ENCODE measurements at regions not wholly inside any gene's neighbourhood (a gene's known extent, or its start where the extent isn't known, plus 50 kb on each side); places are given as distances from the start of the nearest gene placed in this dataset.
"Not testable (repeated sequence)": the region's sequence is repeated elsewhere in the genome, so short reads cannot be mapped to it uniquely, and the experiment has no call there.

- no peak for DNase-seq (ENCODE audit: low spot score)
These were observed 120.2 kb upstream of the CRIM1 start for GRCh38 chr2:36235426-36235825.

- DNase-seq (ENCODE audit: low spot score), result no peak
These were observed 132.3 kb upstream of the CRIM1 start for GRCh38 chr2:36223259-36223658.

- DNase-seq (ENCODE audit: low spot score), result no peak
These were observed 133.1 kb upstream of the CRIM1 start for GRCh38 chr2:36222485-36222884.

- DNase-seq (ENCODE audit: low spot score), result no peak
These were observed 140.9 kb upstream of the CRIM1 start for GRCh38 chr2:36214691-36215090.

DNA sequence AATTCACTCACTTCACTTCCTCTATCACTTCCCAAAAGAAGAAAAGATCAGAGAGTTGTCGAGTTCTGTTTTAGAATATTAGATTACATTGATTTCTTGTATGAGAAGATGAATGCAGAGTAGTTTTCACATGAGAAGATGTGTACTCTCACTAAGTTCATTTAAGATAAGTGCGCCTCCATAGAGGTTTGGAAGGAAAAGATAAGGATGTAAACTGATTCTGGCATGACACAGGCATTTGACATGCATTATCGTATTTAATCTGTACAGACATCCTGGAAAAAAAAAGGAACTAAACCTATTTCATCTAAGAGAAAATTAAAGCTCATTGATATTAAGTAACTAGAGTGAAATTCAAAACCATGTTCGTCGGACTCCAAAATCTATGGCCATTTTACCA lies 152.2 kb upstream of the CRIM1 start:
- DNase-seq (ENCODE audit: low spot score), result no peak

DNA sequence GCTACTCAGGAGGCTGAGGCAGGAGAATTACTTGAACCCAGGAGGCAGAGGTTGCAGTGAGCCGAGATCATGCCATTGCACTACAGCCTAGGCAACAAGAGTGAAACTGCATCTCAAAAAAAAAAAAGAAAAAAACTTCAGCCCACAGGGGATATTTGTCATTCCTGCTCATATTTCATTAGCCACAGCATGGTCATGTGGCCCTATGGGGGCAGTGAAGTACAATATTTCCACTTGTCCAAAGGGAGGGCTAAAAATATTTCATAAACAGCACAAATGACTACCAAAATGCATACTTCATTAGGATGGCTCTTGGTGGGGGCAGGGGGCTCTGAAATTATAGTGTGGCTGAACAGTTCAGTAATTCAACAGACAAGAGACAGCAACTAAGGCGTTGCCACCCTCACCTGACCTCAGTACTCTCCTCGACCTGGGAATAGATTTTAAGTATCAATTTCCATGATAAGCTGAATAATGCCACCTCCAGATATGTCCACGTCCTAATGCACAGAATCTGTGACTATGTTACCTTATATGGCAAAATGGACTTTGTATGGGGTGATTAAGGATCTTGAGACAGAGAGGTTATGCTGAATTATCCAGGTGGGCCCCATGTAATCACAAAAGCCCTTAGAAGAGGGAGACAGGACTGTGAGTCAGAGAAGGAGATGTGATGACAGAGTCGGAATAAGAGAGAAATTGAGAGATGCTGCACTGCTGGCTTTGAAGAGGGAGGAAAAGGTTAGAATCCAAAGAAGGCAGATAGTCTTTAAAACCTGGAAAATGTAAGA lies 158.2 kb upstream of the CRIM1 start:
- DNase-seq (ENCODE audit: low spot score), result no peak

DNA sequence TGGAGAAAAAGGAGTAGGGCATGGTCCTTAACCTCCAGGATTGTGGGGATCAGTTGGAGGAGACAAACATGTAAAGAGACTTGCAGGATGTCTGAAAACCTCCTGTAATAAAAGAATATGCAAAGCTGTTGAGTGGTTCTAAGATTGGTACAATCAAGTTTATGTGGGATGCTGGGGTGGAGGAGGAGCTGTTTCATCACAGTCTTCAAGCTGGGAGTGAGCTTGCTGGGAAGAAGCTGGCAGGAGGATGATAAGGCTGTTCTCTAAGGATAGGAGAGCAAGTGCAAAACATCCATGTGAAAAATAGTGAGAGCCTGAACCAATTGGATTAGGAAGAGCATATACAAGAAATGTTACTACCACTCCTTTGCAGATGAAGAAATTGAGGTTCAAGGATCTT lies 161.9 kb upstream of the CRIM1 start:
- DNase-seq (ENCODE audit: low spot score), result no peak

- DNase-seq (ENCODE audit: low spot score), result no peak
These were observed 162.6 kb upstream of the CRIM1 start for GRCh38 chr2:36192983-36193382.

DNA sequence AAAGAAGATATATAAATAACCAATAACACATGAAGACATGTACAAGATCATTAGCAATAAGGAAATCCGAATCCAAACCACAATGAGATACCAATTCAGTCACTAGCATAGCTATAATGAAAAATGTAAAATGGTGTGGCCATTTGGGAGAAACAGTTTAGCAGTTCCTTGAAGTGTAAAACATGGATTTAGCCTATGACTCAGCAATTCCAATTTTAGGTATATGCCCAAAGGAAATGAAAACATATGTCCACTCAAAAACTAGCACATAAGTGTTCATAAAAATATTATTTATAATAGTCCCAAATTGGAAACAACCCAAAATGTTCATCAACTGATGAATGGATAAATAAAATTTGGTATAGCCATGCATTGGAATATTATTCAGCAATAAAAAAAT lies 165.5 kb upstream of the CRIM1 start:
- DNase-seq (ENCODE audit: low spot score), result no peak

DNA sequence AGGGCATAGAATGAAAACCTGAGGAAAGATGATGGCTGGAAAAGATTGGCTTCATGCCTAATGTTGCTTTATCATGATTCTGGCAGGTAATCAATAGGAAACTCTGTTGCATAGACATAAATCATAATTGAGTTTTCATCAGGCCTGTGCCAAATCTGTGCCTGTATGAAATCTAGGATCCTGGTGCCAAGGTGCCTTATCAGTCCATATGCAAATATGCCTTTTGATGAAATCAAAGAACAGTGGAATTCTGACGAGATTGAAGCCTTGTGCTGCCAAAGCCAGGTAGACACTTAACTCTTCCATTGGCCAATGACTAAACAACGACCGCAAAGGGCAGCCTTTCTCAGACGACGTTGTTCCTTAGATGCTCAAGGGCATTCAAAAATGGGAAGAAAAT lies 170.0 kb upstream of the CRIM1 start:
- DNase-seq (ENCODE audit: low spot score), result no peak

GRCh38 chr2:36184848-36185247 lies 170.7 kb upstream of the CRIM1 start:
- DNase-seq (ENCODE audit: low spot score), result no peak

- not testable (repeated sequence) for DNase-seq (ENCODE audit: low spot score)
These were observed 174.6 kb upstream of the CRIM1 start for GRCh38 chr2:36180789-36181482.

- DNase-seq (ENCODE audit: low spot score), result not testable (repeated sequence)
These were observed 175.3 kb upstream of the CRIM1 start for GRCh38 chr2:36180293-36180692.

- DNase-seq (ENCODE audit: low spot score), result not testable (repeated sequence)
These were observed 175.8 kb upstream of the CRIM1 start for GRCh38 chr2:36179668-36180269.

DNA sequence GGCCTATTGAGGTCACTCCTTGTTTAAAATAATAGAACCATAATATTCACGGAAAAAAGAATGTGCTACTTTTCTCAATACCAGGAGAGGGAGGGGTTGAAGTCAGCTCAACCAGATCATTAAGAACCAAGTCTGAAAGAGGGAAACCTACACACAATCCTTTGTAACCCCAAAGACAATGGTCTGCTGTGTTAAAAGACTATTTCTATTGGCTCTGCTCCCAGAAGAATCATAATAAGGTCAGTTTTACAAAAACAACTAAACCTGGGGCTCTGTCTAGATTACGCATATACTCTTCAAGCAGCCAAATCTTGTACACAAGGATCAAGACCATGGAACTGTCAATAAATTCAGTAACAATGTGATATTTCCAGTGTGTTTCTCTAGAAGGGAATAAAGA lies 177.2 kb upstream of the CRIM1 start:
- DNase-seq (ENCODE audit: low spot score), result no peak

GRCh38 chr2:36177282-36177681 lies 178.3 kb upstream of the CRIM1 start:
- no peak for DNase-seq (ENCODE audit: low spot score)

DNA sequence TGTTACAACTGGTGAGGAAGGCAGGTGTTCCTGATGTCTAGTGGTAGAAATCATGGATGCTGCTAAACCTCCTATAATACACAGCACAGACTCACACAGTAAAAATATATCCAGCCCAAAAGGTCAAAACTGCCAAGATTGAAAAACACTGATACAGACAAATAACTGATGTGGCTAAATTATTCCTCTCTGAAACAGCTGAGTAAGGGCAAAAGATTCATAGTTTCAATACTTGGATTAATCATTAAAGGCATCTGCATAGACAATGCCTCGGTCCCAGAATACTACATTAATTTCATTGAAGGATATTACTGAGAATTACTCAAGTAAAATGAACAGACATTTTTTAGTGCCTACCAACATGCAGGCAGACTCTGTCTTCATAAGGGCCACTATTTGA lies 180.7 kb upstream of the CRIM1 start:
- DNase-seq (ENCODE audit: low spot score), result no peak

- no peak for DNase-seq (ENCODE audit: low spot score)
These were observed 181.7 kb upstream of the CRIM1 start for GRCh38 chr2:36173760-36174404.

DNA sequence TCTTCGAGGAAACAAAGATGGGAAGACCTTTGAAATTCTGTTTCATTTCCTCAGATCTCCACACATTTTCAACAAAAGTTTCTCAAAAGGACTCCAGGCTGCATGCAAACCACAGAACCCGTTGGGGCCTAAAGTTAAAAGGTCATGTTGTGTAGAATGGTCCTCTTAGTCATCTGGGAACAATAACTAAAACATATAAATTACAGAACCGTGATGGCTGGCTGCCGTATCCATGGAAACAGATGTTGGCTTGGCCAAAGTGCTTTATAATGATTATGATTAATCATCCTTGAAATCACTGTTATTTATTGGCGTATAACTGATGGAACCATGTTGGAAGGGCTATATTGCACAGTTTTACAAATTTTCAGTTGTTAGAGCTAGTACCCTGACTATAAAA lies 182.8 kb upstream of the CRIM1 start:
- DNase-seq (ENCODE audit: low spot score), result no peak

DNA sequence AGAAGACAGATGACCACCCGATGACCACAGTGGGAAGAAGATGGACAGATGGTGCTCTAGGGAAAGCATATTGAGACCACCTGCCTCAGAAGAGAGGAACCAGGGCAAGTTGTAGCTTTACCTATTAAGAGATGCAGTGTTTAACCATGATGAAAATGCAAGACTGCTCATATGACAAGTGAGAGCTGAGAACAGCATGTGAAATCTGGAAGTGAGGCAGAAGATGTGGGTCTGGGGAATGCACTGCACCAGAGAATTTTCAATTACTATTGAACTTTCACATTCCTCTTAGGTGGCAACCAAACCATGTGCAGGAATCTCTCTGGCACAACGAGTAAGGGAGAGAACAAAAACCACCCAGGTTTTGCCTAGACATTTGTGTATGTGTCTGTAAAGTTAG lies 184.8 kb upstream of the CRIM1 start:
- DNase-seq (ENCODE audit: low spot score), result no peak

DNA sequence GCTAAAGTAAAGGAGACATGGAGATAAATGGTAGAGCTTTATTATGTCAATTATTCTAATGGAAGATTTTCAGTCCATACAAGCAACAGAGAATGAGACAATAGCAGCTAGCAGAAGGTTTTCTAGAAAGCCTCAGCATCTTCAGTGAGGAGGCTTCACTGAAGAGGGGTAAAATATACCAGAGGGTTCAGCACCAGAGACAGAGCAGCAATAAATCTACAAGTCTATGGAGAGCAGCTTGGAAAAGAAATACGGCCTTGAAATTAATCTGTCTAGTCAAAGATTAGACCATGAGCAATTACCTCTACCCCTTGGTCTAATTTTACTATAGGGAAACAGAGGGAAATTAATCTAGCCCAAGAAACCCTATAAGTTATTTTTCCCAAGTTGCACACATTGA lies 185.7 kb upstream of the CRIM1 start:
- DNase-seq (ENCODE audit: low spot score), result no peak

- no peak for DNase-seq (ENCODE audit: low spot score)
These were observed 187.5 kb upstream of the CRIM1 start for GRCh38 chr2:36168115-36168514.

- DNase-seq (ENCODE audit: low spot score), result no peak
These were observed 190.4 kb upstream of the CRIM1 start for GRCh38 chr2:36165132-36165531.

All from AG08396 (cell line).